Upper lobe of left lung (tissue), 6 donors: ENCODE measurements at regions not wholly inside any gene's neighbourhood (a gene's known extent, or its start where the extent isn't known, plus 50 kb on each side); places are given as distances from the start of the nearest gene placed in this dataset.

ENCODE experiments used
- ATAC-seq, 2 donors: fragments of 200-7000 bp; cut with Tn5 transposase; one replicate each; pipeline ENCODE4 v1.9.1; 2022; ENCODE audit warnings: mild to moderate bottlenecking in 2 of 2, moderate library complexity in 2 of 2; ENCODE audit not compliant: low FRiP score in 2 of 2
- DNase-seq, 2 donors: peaks; one replicate each; pipeline ENCODE4 v3.0.0-alpha.2; 2019 to 2020
- H3K27ac ChIP-seq, 4 donors: fragments of 200-600 bp; sonication (generic); one replicate each; pipeline ENCODE4 v1.5.1; 2016 to 2019
- H3K27me3 ChIP-seq, 4 donors: fragments of 200-600 bp; sonication (generic); one replicate each; pipeline ENCODE4 v1.5.1; 2017 to 2019
- H3K36me3 ChIP-seq, 4 donors: fragments of 200-600 bp; sonication (generic); one replicate each; pipeline ENCODE4 v1.5.1; 2016 to 2019
- H3K4me1 ChIP-seq, 4 donors: fragments of 200-600 bp; sonication (generic); one replicate each; pipeline ENCODE4 v1.5.1; 2018 to 2019
- H3K4me3 ChIP-seq, 4 donors: fragments of 200-600 bp; sonication (generic); one replicate each; pipeline ENCODE4 v1.5.1; 2017 to 2019; ENCODE audit warnings: mild to moderate bottlenecking in 2 of 4, moderate library complexity in 1 of 4
- H3K9me3 ChIP-seq, 4 donors: fragments of 200-600 bp; sonication (generic); one replicate each; pipeline ENCODE4 v1.5.1; 2018 to 2019
- EP300 ChIP-seq, 4 donors: sonication (generic); formaldehyde crosslinking; IDR thresholded peaks; one replicate each; pipeline ENCODE4 v1.5.1; 2017; ENCODE audit warnings: antibody characterized with exemption in 4 of 4, control low read depth in 2 of 4
- POLR2A ChIP-seq, 4 donors: fragments of 450-650 bp; IDR thresholded peaks; one replicate each; pipeline ENCODE4 v1.5.1; 2016 to 2017; ENCODE audit warnings: antibody characterized with exemption in 4 of 4, mild to moderate bottlenecking in 2 of 4
- POLR2AphosphoS5 ChIP-seq, 2 donors: sonication (generic); formaldehyde crosslinking; IDR thresholded peaks; one replicate each; pipeline ENCODE4 v1.5.1; 2017; ENCODE audit warnings: antibody characterized with exemption in 2 of 2
- WGBS, 2 donors: methylation state at CpG; one replicate each; pipeline ENCODE4 v1.1.5; 2017 to 2018; 5-methylcytosine and 5-hydroxymethylcytosine counted together
- TF ChIP-seq, protein P1 (sequence below), 6 experiments: fragments of 450-650 bp in 4 of 6; fragments of 200-600 bp in 2 of 6; sonication (generic) in 2 of 6; IDR thresholded peaks; one replicate each; pipeline ENCODE4 v1.5.1; 2016 to 2019; ENCODE audit warnings: antibody characterized with exemption in 6 of 6
- donor health status: DM: no; HTN: no; CAD: no; lungs with moderate emphysema.
- donor health status: DM: no; HTN: yes; CAD: no; lungs with severe emphysema.

DNA sequence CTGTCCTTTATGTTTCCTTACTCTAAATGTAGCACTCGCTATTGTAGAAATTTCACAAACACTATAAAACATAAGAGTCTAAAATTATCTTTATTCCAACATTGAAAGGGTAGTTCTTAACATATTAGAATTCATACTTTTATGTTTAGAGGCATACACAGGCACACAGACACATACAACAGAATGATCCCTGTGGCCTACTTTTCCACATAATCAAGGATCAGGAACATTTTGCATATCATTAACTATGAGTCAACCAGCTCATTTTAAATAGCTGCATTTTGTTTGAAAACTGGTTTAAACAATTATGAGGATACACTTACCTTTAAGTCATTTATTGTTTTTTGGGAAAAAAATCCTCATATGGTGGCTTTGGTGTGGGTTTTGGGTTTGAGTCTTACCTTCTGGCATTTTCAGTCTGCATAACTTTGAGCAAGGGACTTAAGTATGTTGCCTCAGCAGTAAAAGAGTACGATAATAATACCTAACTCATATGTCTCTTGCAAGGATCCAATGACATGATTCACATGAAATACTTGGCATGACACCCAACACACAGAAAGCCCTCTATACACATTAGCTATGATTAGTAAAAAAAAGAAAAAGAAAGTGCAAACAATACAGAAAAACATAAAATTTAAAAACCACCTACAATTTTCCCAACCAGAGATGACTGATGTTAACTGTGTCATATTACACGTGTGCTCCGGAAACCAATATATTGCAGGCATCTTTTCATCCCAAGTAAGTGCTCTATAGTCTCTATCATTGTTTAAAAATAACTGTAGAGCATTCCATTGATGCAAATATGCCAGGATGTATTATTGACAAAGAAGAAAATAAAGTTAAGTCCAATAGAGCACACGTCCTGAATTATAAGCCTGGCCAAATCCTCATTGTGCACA lies 213.1 kb upstream of the ADAMTS9 start:
- ATAC-seq (no peak), DNase-seq (no peak)
- 80 to 81% methylated on average over 5 of the region's 5 CpGs for WGBS, 2 donors
- no peak overlapping the region for H3K27ac ChIP-seq
- no peaks in the 10 kb centered on the region for H3K27me3 ChIP-seq
- H3K4me1 ChIP-seq = peaks cover 0 to 5% (median 0%) of the 10 kb centered on the region in 4 donors
- no peaks in the 10 kb centered on the region for H3K36me3 ChIP-seq
- TF ChIP-seq POLR2A (IDR thresholded peaks at IDR 0.05) (no peak), POLR2AphosphoS5 (IDR thresholded peaks at IDR 0.05) (no peak)
- TF ChIP-seq, protein P1, sequence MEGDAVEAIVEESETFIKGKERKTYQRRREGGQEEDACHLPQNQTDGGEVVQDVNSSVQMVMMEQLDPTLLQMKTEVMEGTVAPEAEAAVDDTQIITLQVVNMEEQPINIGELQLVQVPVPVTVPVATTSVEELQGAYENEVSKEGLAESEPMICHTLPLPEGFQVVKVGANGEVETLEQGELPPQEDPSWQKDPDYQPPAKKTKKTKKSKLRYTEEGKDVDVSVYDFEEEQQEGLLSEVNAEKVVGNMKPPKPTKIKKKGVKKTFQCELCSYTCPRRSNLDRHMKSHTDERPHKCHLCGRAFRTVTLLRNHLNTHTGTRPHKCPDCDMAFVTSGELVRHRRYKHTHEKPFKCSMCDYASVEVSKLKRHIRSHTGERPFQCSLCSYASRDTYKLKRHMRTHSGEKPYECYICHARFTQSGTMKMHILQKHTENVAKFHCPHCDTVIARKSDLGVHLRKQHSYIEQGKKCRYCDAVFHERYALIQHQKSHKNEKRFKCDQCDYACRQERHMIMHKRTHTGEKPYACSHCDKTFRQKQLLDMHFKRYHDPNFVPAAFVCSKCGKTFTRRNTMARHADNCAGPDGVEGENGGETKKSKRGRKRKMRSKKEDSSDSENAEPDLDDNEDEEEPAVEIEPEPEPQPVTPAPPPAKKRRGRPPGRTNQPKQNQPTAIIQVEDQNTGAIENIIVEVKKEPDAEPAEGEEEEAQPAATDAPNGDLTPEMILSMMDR (IDR thresholded peaks at IDR 0.05) = no peak
- no peak overlapping the region for H3K4me3 ChIP-seq
- no peaks in the 10 kb centered on the region for H3K9me3 ChIP-seq

DNA sequence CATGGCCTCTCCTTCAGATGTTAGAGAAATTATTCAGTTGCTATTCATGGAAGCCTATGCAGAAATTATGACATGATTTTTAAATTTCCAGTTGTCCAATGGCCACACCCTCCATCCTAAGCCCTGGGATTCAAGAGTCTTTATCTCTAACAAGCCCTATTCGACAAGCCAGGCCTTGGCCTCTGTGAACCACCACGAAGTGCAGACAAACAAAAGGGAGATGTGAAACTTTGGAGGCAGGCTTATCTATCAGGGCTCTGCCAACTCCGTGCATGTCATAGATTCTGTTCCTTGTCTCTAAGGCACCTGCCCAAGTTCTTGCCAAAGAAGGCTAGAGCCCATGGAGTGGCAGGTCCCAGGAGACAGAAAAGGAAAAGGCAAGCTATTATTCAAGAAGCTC lies 212.4 kb upstream of the ADAMTS9 start:
- H3K36me3 ChIP-seq = no peaks in the 10 kb centered on the region
- TF ChIP-seq EP300 (IDR thresholded peaks at IDR 0.05) (no peak), POLR2A (IDR thresholded peaks at IDR 0.05) (no peak), POLR2AphosphoS5 (IDR thresholded peaks at IDR 0.05) (no peak)
- TF ChIP-seq, protein P1 (IDR thresholded peaks at IDR 0.05) = no peak
- H3K4me3 ChIP-seq = no peak overlapping the region
- no peaks in the 10 kb centered on the region for H3K9me3 ChIP-seq
- H3K27ac ChIP-seq = no peak overlapping the region
- H3K4me1 ChIP-seq = peaks cover 0 to 5% (median 0%) of the 10 kb centered on the region in 4 donors
- no peak for DNase-seq
- no peaks in the 10 kb centered on the region for H3K27me3 ChIP-seq
- no peak for ATAC-seq
- 66 to 86% methylated on average over 3 of the region's 3 CpGs for WGBS, 2 donors

DNA sequence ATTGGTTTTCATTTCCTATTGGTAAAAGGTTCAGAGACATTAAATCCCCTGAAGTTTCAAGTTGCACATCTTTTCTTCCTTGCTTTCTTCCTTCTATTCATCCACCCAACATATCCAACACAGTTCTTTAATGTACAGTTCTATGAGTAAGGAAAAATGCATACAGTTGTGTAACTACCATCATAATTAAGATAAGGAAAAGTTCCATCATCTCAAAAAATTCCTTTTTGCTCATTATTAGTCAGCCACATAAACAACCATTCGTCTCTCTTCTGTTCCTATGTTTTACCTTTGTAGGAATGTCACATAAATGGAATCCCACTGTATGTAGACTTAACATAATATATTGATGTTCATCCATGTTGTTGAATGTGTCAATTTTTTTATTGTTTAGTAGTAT lies 211.1 kb upstream of the ADAMTS9 start:
- WGBS, 2 donors = 89 to 91% methylated on average over 1 of the region's 1 CpG
- no peak for ATAC-seq
- Histone ChIP-seq H3K27me3 (no peaks in the 10 kb centered on the region), H3K27ac (no peak overlapping the region), H3K36me3 (no peaks in the 10 kb centered on the region), H3K4me3 (no peak overlapping the region), H3K9me3 (no peaks in the 10 kb centered on the region), H3K4me1 (peaks cover 0 to 5% (median 0%) of the 10 kb centered on the region in 4 donors)
- DNase-seq = no peak
- TF ChIP-seq POLR2AphosphoS5 (IDR thresholded peaks at IDR 0.05) (no peak), POLR2A (IDR thresholded peaks at IDR 0.05) (no peak), EP300 (IDR thresholded peaks at IDR 0.05) (no peak)
- TF ChIP-seq, protein P1 (IDR thresholded peaks at IDR 0.05) = no peak

DNA sequence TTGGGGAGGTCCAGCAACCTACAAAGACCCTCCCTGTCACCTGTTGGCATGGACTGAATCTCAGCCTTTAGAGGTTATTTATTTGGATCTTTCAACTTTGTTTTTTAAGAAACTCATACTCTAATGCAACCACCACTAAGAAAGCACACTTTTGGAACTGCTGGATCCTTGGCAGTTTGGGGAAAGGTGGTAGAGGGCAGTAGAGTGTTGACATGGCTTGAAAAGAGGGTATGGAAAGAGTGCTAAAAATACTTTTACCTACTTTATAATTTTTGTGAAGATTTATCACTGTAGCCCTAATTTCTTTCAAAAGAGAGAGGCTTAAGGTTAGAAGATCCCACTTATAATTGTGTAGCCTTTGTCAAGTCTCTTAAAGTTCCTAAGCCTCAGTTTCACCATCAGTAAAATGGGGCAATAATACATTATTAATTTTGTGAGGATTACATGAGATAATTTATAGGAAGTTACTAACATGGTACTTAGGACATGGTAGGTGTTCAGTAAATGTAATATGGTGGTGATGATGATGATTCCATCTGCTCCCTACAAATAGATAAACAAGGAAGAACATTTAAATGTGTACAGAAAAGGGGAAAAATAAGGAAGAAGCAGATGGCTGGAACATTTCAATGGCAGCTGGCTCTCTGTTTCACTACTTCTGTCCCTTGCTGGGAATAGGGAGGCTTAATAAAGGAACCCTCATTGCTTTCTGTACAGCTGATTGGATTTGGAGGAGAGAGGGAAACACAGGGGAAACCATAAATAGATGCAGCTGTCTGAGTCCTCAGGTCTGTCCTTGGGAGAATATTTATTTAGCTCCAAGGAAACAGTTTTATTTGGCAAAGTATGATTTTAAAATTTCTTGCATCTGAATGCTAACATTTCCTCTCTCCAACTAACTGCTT lies 208.4 kb upstream of the ADAMTS9 start:
- H3K9me3 ChIP-seq = no peaks in the 10 kb centered on the region
- no peak for DNase-seq
- no peak for TF ChIP-seq POLR2AphosphoS5 (IDR thresholded peaks at IDR 0.05)
- TF ChIP-seq EP300 (IDR thresholded peaks at IDR 0.05) = no peak
- TF ChIP-seq, protein P1 (IDR thresholded peaks at IDR 0.05) = no peak
- H3K4me3 ChIP-seq = no peak overlapping the region
- H3K27me3 ChIP-seq = no peaks in the 10 kb centered on the region
- H3K4me1 ChIP-seq = peaks cover 0 to 3% (median 0%) of the 10 kb centered on the region in 4 donors
- H3K36me3 ChIP-seq = no peaks in the 10 kb centered on the region
- no peak for ATAC-seq
- no peak overlapping the region for H3K27ac ChIP-seq
